ENCODE measurements at regions not wholly inside any gene's neighbourhood (a gene's known extent, or its start where the extent isn't known, plus 50 kb on each side); places are given as distances from the start of the nearest gene placed in this dataset.

GRCh38 chr15:46121441-46121840 lies 486.6 kb downstream of the SQOR start:
- no peak for DNase-seq

GRCh38 chr15:46126581-46126980 lies 491.8 kb downstream of the SQOR start:
- no peak for DNase-seq

GRCh38 chr15:46127361-46127874 lies 492.6 kb downstream of the SQOR start:
- DNase-seq = no peak

GRCh38 chr15:46129145-46129544 lies 494.3 kb downstream of the SQOR start:
- DNase-seq = no peak

GRCh38 chr15:46131876-46132275 lies 497.0 kb downstream of the SQOR start:
- no peak for DNase-seq

GRCh38 chr15:46137443-46137842 lies 502.6 kb downstream of the SQOR start:
- no peak for DNase-seq

- DNase-seq = no peak
These were observed 511.2 kb downstream of the SQOR start for GRCh38 chr15:46146002-46146401.

- no peak for DNase-seq
These were observed 512.1 kb downstream of the SQOR start for GRCh38 chr15:46146915-46147314.

GRCh38 chr15:46151786-46152185 lies 517.0 kb downstream of the SQOR start:
- DNase-seq = no peak

- no peak for DNase-seq
These were observed 531.9 kb downstream of the SQOR start for GRCh38 chr15:46166750-46167149.

GRCh38 chr15:46170326-46170725 lies 535.5 kb downstream of the SQOR start:
- DNase-seq = no peak

GRCh38 chr15:46174122-46174521 lies 539.3 kb downstream of the SQOR start:
- no peak for DNase-seq

GRCh38 chr15:46177219-46177618 lies 542.4 kb downstream of the SQOR start:
- DNase-seq = no peak

- no peak for DNase-seq
These were observed 543.3 kb downstream of the SQOR start for GRCh38 chr15:46178138-46178537.

GRCh38 chr15:46207341-46207740 lies 572.5 kb downstream of the SQOR start:
- DNase-seq = no peak

GRCh38 chr15:46213551-46213950 lies 578.7 kb downstream of the SQOR start:
- DNase-seq = no peak

- no peak for DNase-seq
These were observed 588.0 kb downstream of the SQOR start for GRCh38 chr15:46222826-46223225.

GRCh38 chr15:46229263-46229662 lies 594.4 kb downstream of the SQOR start:
- DNase-seq = no peak

GRCh38 chr15:46231786-46232185 lies 597.0 kb downstream of the SQOR start:
- no peak for DNase-seq

GRCh38 chr15:46232471-46232870 lies 597.6 kb downstream of the SQOR start:
- DNase-seq = no peak

GRCh38 chr15:46242935-46243334 lies 608.1 kb downstream of the SQOR start:
- DNase-seq = no peak

- peak; percentile 8 for DNase-seq
These were observed 617.1 kb downstream of the SQOR start for GRCh38 chr15:46251903-46252302.

GRCh38 chr15:46258056-46258455 lies 623.2 kb downstream of the SQOR start:
- DNase-seq = no peak

GRCh38 chr15:46260937-46261336 lies 626.1 kb downstream of the SQOR start:
- no peak for DNase-seq

- DNase-seq = no peak
These were observed 631.0 kb downstream of the SQOR start for GRCh38 chr15:46265664-46266347.

Data from DMS79 (cell line).